ENCODE measurements at regions not wholly inside any gene's neighbourhood (a gene's known extent, or its start where the extent isn't known, plus 50 kb on each side); places are given as distances from the start of the nearest gene placed in this dataset.
A peak's percentile ranks its signal among the peaks of the same experiment; 100 is the strongest.

GRCh38 chr13:80599765-80600164, 258.8 kb upstream of the SPRY2 start:
- DNase-seq = no peak

- DNase-seq = no peak
Observed at GRCh38 chr13:80598189-80598588, 257.3 kb upstream of the SPRY2 start.

- no peak for DNase-seq
Observed at GRCh38 chr13:80591976-80592740, 251.2 kb upstream of the SPRY2 start.

- no peak for DNase-seq
Observed at GRCh38 chr13:80590551-80590950, 249.6 kb upstream of the SPRY2 start.

GRCh38 chr13:80586356-80586755, 245.4 kb upstream of the SPRY2 start:
- no peak for DNase-seq

GRCh38 chr13:80585531-80585930, 244.6 kb upstream of the SPRY2 start:
- no peak for DNase-seq

GRCh38 chr13:80584785-80585184, 243.9 kb upstream of the SPRY2 start:
- no peak for DNase-seq

GRCh38 chr13:80584306-80584705, 243.4 kb upstream of the SPRY2 start:
- DNase-seq = no peak

GRCh38 chr13:80577926-80578670, 237.2 kb upstream of the SPRY2 start:
- no peak for DNase-seq

GRCh38 chr13:80577285-80577684, 236.4 kb upstream of the SPRY2 start:
- DNase-seq = no peak

- DNase-seq = no peak
Observed at GRCh38 chr13:80574113-80574850, 233.4 kb upstream of the SPRY2 start.

- no peak for DNase-seq
Observed at GRCh38 chr13:80572923-80573316, 232.0 kb upstream of the SPRY2 start.

GRCh38 chr13:80572308-80572922, 231.5 kb upstream of the SPRY2 start:
- no peak for DNase-seq

- DNase-seq = peak in 1 of 2 experiments; percentile 14
Observed at GRCh38 chr13:80571346-80572307, 230.7 kb upstream of the SPRY2 start.

GRCh38 chr13:80563439-80563838, 222.5 kb upstream of the SPRY2 start:
- no peak for DNase-seq

GRCh38 chr13:80562433-80563156, 221.7 kb upstream of the SPRY2 start:
- no peak for DNase-seq

GRCh38 chr13:80560609-80561008, 219.7 kb upstream of the SPRY2 start:
- no peak for DNase-seq

- no peak for DNase-seq
Observed at GRCh38 chr13:80559944-80560343, 219.0 kb upstream of the SPRY2 start.

- no peak for DNase-seq
Observed at GRCh38 chr13:80558074-80558473, 217.1 kb upstream of the SPRY2 start.

GRCh38 chr13:80555796-80556678, 215.1 kb upstream of the SPRY2 start:
- DNase-seq = no peak

Data from AML-193 (cell line).